Stomach (tissue), 4 donors: ENCODE measurements at regions not wholly inside any gene's neighbourhood (a gene's known extent, or its start where the extent isn't known, plus 50 kb on each side); places are given as distances from the start of the nearest gene placed in this dataset.

Experiments
- CTCF ChIP-seq, 7 experiments: fragments of 450-650 bp in 4 of 7; fragments of 200-600 bp in 3 of 7; sonication (generic) in 3 of 7; IDR thresholded peaks; one replicate each; pipeline ENCODE4 v1.5.1; 2016 to 2019; ENCODE audit warnings: antibody characterized with exemption in 7 of 7, control low read depth in 2 of 7, mild to moderate bottlenecking in 1 of 7
- POLR2AphosphoS5 ChIP-seq, 3 donors: sonication (generic); formaldehyde crosslinking; IDR thresholded peaks; one replicate each; pipeline ENCODE4 v1.6.1; 2016; ENCODE audit warnings: antibody characterized with exemption in 3 of 3

- no peak for TF ChIP-seq CTCF (IDR thresholded peaks at IDR 0.05)
- TF ChIP-seq POLR2AphosphoS5 (IDR thresholded peaks at IDR 0.05): no peak
Observed at GRCh38 chr4:179165862-179166261, 1723.6 kb upstream of the AGA start.
